Naive B cell (primary cell): ENCODE measurements at regions not wholly inside any gene's neighbourhood (a gene's known extent, or its start where the extent isn't known, plus 50 kb on each side); places are given as distances from the start of the nearest gene placed in this dataset.
"Not testable (repeated sequence)": the region's sequence is repeated elsewhere in the genome, so short reads cannot be mapped to it uniquely, and the experiment has no call there.

Experiments used
- ATAC-seq, 2 donors: fragments of 150-1000 bp; cut with Tn5 transposase; 2 replicates each; pipeline ENCODE4 v1.10.0; 2021; ENCODE audit warnings: low read depth in 2 of 2, mild to moderate bottlenecking in 2 of 2, moderate library complexity in 2 of 2
- DNase-seq: peaks from one replicate; pipeline ENCODE4 v3.0.0; 2022
- H3K27ac Mint-ChIP-seq, 6 donors: one replicate each; pipeline ENCODE4 v1.8.0; 2020 to 2022; ENCODE audit warnings: mild to moderate bottlenecking in 6 of 6, mixed read lengths in 6 of 6, moderate library complexity in 5 of 6, inconsistent platforms in 2 of 6
- H3K27me3 Mint-ChIP-seq, 3 donors: one replicate each; pipeline ENCODE4 v1.8.0; 2021 to 2022; ENCODE audit warnings: mixed read lengths in 3 of 3, mild to moderate bottlenecking in 1 of 3
- H3K36me3 Mint-ChIP-seq, 2 donors: one replicate each; pipeline ENCODE4 v1.8.0; 2020 to 2022; ENCODE audit warnings: mixed read lengths in 2 of 2, inconsistent platforms in 1 of 2, mild to moderate bottlenecking in 1 of 2
- H3K4me1 Mint-ChIP-seq, 3 donors: one replicate each; pipeline ENCODE4 v1.8.0; 2020 to 2022; ENCODE audit warnings: mixed read lengths in 3 of 3, inconsistent platforms in 1 of 3, mild to moderate bottlenecking in 1 of 3, moderate library complexity in 1 of 3
- H3K4me3 Mint-ChIP-seq, 8 donors: one replicate each; pipeline ENCODE4 v1.8.0; 2020 to 2022; ENCODE audit warnings: mild to moderate bottlenecking in 8 of 8, mixed read lengths in 8 of 8, moderate library complexity in 8 of 8, inconsistent platforms in 2 of 8
- H3K9me3 Mint-ChIP-seq, 7 donors: one replicate each; pipeline ENCODE4 v1.8.0; 2020 to 2022; ENCODE audit warnings: mixed read lengths in 7 of 7, mild to moderate bottlenecking in 5 of 7, inconsistent platforms in 2 of 7, moderate library complexity in 1 of 7

DNA sequence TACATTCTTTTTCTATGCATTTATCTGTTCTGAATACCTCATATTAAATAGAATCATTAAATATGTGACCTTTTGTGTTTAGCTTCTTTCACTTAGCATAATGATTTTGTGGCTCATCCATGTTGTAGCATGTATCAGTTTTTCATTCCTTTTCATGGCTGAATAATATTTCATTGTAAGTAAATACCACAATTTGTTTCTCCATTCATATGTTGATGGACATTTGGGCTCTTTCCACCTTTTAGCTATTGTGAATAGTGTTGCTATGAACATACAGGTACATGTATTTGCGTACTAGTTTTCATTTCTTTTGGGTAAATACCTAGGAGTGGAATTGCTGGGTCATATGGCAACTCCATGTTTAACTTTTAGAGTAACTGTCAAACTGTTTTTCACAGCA, 85.1 kb downstream of the GNL3L start:
- Mint-ChIP-seq H3K4me3 (no peak overlapping the region), H3K9me3 (peaks cover 11 to 46% (median 31%) of the 10 kb centered on the region in 7 donors), H3K36me3 (peaks cover 0 to 34% of the 10 kb centered on the region in 2 donors)

DNA sequence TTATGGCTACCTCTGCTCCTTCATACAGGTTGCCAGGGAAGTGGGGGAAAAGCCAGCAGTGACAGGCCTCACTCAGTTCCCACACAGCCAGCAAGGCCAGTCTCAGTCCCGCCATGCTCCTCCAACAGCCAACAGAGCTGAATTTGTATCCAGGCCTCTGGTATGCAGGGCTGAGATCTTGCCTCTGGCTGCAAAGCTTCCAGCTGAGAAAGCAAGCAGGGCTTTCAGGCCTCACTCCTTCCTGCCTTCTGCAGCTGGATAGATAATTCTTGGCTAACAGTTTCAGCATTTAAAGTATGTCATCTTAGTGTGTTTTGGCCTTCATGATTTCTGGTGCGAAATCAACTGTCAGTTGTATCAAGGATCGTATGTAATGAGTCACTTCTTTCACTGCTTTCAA, 103.6 kb downstream of the GNL3L start:
- Mint-ChIP-seq H3K4me1 (no peaks in the 10 kb centered on the region), H3K27ac (no peak overlapping the region), H3K9me3 (peaks cover 14 to 54% (median 29%) of the 10 kb centered on the region in 7 donors), H3K36me3 (peaks cover 4 to 37% of the 10 kb centered on the region in 2 donors), H3K4me3 (no peak overlapping the region), H3K27me3 (no peaks in the 10 kb centered on the region)
- DNase-seq: no peak
- ATAC-seq: no peak

More for the DNA sequence above, 85.1 kb downstream of the GNL3L start:
- Mint-ChIP-seq H3K4me1 (no peaks in the 10 kb centered on the region), H3K27me3 (no peaks in the 10 kb centered on the region), H3K27ac (no peak overlapping the region)
- no peak for ATAC-seq
- no peak for DNase-seq

DNA sequence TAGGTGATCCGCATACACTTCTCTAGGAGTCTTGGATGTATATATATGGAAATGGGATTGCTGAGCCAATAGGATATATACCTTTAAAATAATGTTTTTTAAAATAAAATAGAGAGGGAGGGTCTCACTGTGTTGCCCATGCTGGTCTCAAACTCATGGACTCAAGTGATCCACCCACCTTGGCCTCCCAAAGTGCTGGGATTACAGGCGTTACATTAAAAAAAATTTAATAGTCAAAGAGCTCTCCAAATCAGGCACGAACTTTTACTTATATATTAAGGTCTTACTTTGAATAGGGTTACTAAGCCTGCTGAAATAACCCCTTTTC, 109.0 kb downstream of the GNL3L start:
- DNase-seq (no peak), ATAC-seq (no peak)
- H3K9me3 Mint-ChIP-seq: peaks cover 3 to 13% (median 7%) of the 10 kb centered on the region in 7 donors
- H3K4me1 Mint-ChIP-seq: peaks cover 8 to 12% (median 11%) of the 10 kb centered on the region in 3 donors
- peaks cover 4 to 19% of the 10 kb centered on the region in 2 donors for H3K36me3 Mint-ChIP-seq
- peak overlapping the region; percentile 90 to 99 (median 96) for H3K4me3 Mint-ChIP-seq
- H3K27me3 Mint-ChIP-seq: no peaks in the 10 kb centered on the region
- H3K27ac Mint-ChIP-seq: peak overlapping the region; percentile 98 to 100 (median 100)

DNA sequence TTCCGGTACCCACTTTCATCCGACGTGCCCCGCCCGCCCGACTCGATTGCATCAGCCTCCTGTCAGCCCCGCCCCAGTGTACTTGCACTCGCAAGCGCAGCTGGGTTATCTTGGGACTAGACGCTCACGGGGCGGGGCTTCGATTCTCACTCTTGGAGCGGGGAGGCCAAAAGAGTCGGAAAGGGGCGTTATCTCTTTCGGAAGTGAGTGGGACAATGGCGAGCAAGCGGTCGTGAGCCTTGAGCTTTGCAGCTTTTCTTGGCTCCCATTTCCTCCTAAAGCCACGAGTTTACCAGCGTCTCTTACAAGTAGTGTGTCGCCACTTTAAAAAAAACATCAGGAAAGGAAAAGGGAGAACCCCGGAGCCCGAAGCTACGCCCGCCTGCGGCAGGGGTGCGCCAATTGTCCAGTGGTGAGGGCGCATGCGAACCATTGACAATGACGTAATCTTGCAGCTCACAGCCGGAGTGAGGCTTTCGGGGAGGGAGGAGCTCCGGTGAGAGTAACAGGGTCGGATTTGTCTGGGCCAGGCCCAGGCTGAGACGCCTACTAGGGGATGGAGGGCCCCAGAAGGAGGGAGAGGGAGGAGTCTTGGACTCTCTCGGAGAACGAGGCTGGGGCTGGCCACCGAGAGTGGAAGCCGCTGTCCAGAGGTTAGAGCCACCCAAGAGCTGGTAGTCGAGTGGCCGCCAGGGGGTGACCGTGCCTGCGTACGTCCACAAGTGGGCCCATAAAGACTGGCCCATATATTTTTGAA, 109.5 kb downstream of the GNL3L start:
- H3K4me1 Mint-ChIP-seq: peaks cover 8 to 12% (median 11%) of the 10 kb centered on the region in 3 donors
- H3K9me3 Mint-ChIP-seq: peaks cover 3 to 13% (median 7%) of the 10 kb centered on the region in 7 donors
- peak overlapping the region; percentile 90 to 99 (median 96) for H3K4me3 Mint-ChIP-seq
- no peaks in the 10 kb centered on the region for H3K27me3 Mint-ChIP-seq
- peak; percentile 88 for DNase-seq
- ATAC-seq: peak; percentile 84 to 86
- peaks cover 4 to 19% of the 10 kb centered on the region in 2 donors for H3K36me3 Mint-ChIP-seq
- peak overlapping the region; percentile 98 to 100 (median 100) for H3K27ac Mint-ChIP-seq

DNA sequence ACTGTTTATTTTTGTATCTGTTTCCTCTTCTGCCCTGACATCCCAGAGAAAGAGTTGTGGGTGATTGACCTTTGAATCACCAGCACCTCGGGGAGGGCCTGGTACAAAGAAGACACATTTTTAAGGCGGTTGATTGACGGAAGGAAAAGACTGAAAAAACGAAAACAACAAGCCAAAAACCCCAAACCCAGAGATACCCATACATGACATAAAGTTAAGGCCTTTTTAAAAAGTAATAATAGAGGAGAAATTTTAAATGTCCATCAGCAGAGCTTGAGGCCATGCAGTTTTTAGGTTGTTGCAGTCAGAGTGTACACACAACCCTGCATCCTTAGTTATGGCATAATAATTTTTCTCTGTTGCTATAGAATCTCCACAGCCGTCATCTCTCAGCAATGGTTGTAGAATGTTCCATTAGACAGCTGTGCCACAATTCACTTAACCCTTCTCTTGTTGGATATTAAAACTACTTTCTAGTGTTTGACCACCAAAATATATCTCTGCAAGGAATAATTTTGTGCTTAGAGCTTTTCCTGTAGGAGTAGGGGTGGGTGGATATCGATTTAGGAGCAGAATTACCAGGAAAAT, 110.2 kb downstream of the GNL3L start:
- Mint-ChIP-seq H3K27me3 (no peaks in the 10 kb centered on the region), H3K4me1 (peaks cover 8 to 12% (median 11%) of the 10 kb centered on the region in 3 donors), H3K27ac (peak overlapping the region; percentile 98 to 100 (median 100)), H3K36me3 (peaks cover under 1 to 16% of the 10 kb centered on the region in 2 donors), H3K9me3 (peaks cover 0 to 9% (median 4%) of the 10 kb centered on the region in 7 donors), H3K4me3 (peak overlapping the region; percentile 90 to 99 (median 96))
- no peak for ATAC-seq
- no peak for DNase-seq

DNA sequence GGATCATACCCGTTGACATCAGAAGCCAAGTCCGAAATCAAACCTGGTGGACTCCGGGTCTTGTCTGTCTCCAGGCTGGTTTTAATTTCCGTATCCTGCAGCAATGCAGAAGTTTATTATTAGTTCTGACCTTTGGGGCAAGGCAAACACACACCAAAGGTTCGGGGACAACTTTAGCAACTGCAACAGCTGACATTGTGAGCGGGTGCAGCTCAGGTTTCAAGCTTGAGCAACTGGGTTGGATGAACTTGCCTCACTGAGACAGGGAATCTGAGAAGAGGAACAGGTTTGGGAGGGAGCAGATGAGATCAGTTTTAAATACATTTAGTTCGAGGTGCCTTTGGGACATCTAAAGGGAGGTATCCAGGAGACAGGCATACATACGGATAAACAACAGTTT, 110.7 kb downstream of the GNL3L start:
- Mint-ChIP-seq H3K27me3 (no peaks in the 10 kb centered on the region), H3K36me3 (peaks cover 0 to 10% of the 10 kb centered on the region in 2 donors), H3K4me3 (peak overlapping the region in 2 of 8 donors; percentile 45 to 59), H3K4me1 (peaks cover 8 to 12% (median 11%) of the 10 kb centered on the region in 3 donors), H3K27ac (peak overlapping the region in 2 of 6 donors; percentile 54 to 98), H3K9me3 (peaks cover 0 to 3% (median under 1%) of the 10 kb centered on the region in 7 donors)
- ATAC-seq: no peak
- DNase-seq: no peak

DNA sequence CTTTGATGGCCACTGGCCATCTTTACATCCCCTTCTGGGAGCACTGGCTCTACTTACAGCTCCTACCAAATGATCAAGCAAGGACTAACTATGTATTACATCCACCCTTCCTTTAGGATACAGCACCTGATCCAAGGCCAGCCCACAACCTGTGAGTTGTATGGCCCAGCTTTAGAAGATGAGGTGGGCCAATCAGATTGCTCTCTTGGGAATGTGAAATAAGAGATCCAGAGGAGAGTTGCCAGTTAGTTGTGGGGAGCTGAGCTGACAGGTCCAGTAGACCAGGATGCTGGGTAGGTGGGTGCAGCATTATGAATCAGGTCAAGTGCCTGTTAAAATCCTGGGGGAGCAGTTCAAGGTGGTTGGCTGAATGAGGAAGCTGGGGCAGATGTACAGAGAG, 111.5 kb downstream of the GNL3L start:
- Mint-ChIP-seq H3K36me3 (peaks cover 0 to 2% of the 10 kb centered on the region in 2 donors), H3K4me1 (peaks cover 8 to 12% (median 11%) of the 10 kb centered on the region in 3 donors), H3K27ac (peak overlapping the region in 1 of 6 donors; percentile 11), H3K27me3 (no peaks in the 10 kb centered on the region), H3K9me3 (peaks cover 0 to under 1% (median 0%) of the 10 kb centered on the region in 7 donors), H3K4me3 (peak overlapping the region in 2 of 8 donors; percentile 15 to 29)
- ATAC-seq (no peak), DNase-seq (no peak)

DNA sequence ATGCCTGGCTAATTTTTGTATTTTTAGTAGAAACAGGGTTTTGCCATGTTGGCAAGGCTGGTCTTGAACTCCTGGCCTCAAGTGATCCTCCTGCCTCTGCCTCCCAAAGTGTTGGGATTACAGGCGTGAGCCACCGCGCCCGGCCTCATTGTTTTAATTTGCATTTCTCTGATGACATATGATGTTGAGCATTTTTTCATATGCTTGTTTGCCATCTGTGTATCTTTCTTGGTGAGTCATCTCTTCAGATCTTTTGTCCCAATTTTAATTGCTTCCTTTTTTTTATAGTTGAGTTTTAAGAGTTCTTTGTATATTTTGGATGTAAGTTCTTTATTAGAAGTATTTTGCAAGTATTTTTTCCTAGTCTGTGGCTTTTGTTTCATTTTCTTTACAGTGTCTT, 117.6 kb downstream of the GNL3L start:
- not testable (repeated sequence) for DNase-seq, H3K27ac Mint-ChIP-seq, ATAC-seq, H3K4me1 Mint-ChIP-seq, H3K4me3 Mint-ChIP-seq
- peaks cover 0 to 16% of the 10 kb centered on the region in 2 donors for H3K36me3 Mint-ChIP-seq
- H3K9me3 Mint-ChIP-seq: peaks cover 5 to 18% (median 10%) of the 10 kb centered on the region in 7 donors
- H3K27me3 Mint-ChIP-seq: peaks cover 0 to 14% (median 0%) of the 10 kb centered on the region in 3 donors

DNA sequence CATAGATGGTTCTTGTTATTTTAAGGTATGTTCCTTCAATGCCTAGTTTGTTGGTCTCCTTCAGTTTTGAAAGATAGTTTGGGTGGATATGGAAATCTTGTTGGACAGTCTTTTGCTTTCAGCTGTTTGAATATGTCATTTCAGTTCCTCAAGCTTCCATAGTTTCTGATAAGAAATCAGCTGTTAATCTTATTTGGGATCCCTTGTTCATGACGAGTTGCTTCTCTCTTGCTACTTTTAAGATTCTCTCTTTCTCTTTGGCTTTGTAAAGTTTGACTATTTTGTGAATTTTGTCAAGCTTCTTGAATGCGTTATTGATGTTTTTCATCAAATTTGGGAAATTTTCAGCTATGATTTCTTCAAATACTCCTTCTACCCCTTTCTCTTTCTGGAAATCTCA, 129.5 kb downstream of the GNL3L start:
- DNase-seq (no peak), ATAC-seq (no peak)
- Mint-ChIP-seq H3K27ac (no peak overlapping the region), H3K27me3 (no peaks in the 10 kb centered on the region), H3K4me3 (no peak overlapping the region), H3K36me3 (peaks cover 5 to 16% of the 10 kb centered on the region in 2 donors), H3K9me3 (peaks cover 6 to 43% (median 25%) of the 10 kb centered on the region in 7 donors), H3K4me1 (no peaks in the 10 kb centered on the region)

DNA sequence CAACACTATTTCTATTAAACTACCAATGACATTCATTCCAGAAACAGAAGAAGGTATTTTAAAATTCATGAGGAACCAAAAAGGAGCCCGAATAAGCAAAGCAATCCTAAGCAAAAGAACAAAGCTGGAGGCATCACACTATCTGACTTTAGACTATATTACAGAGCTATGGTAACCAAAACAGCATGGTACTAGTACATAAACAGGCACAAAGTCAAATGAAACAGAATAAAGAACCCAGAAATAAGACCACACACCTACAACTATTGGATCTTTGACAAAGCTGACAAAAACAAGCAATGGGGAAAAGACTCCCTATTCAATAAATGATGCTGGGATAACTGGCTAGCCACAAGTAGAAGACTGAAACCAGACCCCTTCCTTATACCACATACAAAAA, 122.3 kb downstream of the ITIH6 start:
- DNase-seq (no peak), ATAC-seq (no peak)
- H3K4me1 Mint-ChIP-seq: no peaks in the 10 kb centered on the region
- H3K27me3 Mint-ChIP-seq: peaks cover 3 to 9% (median 9%) of the 10 kb centered on the region in 3 donors
- H3K9me3 Mint-ChIP-seq: peaks cover 11 to 56% (median 37%) of the 10 kb centered on the region in 7 donors
- H3K27ac Mint-ChIP-seq: no peak overlapping the region
- no peak overlapping the region for H3K4me3 Mint-ChIP-seq
- peaks cover 7 to 13% of the 10 kb centered on the region in 2 donors for H3K36me3 Mint-ChIP-seq

DNA sequence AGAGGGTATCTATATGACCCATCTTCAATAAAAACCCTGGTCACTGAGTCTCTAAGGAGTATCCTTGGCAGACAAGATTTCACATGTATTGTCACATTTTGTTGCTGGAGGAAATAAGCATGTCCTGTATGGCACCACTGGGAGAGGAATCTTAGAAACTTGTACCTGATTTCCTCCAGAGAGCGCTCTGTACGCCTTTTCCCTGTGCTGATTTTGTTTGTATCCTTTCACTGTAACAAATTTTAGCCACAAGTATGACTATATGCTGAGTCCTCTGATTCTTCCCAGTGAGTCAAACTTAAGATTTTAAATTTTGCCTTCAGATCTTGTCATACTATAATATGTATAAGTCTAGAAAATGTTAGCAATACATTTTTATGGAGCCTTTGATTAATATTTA, 102.8 kb downstream of the ITIH6 start:
- Mint-ChIP-seq H3K4me3 (no peak overlapping the region), H3K36me3 (peaks cover 0 to 4% of the 10 kb centered on the region in 2 donors), H3K4me1 (peaks cover 10 to 17% (median 14%) of the 10 kb centered on the region in 3 donors), H3K27me3 (peaks cover 3 to 20% (median 17%) of the 10 kb centered on the region in 3 donors), H3K27ac (peak overlapping the region in 2 of 6 donors; percentile 12 to 85), H3K9me3 (peaks cover 2 to 12% (median 5%) of the 10 kb centered on the region in 7 donors)
- no peak for DNase-seq
- ATAC-seq: no peak

DNA sequence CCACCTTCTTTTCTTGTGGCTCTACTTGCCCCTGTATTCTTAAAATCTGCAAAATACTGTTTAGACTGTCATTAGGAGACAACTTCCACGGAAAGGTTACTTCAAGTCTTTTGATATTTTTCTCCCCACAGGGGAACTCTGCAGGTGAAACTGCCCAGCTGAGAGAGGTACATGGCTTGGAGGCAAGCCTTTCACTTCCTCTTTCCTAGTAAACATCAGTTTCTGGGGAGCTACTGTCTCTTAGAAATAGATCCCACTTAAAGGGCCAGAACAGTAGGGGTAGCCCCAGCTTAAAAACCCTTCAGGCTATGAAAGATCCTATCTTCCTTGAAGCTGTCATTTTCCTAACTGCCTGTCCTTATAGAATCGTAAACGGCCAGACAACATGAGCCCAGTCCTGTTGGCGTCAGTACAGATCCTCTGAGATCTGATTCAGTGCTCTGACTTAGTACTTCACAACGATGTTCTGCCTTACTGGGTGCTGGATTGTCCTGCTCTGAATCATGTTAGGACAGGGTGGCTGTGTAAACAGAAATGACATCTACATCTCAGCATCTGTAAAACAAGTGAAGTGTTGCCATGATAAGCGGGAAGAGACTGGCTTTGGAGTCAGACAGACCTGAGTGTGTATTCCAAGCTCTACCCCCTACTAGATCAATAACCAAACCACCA, 102.1 kb downstream of the ITIH6 start:
- peak overlapping the region; percentile 39 to 85 (median 54) for H3K27ac Mint-ChIP-seq
- DNase-seq: peak; percentile 30
- peak; percentile 97 to 98 for ATAC-seq

More for the DNA sequence above, 102.1 kb downstream of the ITIH6 start:
- Mint-ChIP-seq H3K4me3 (peak overlapping the region in 2 of 8 donors; percentile 49 to 73), H3K9me3 (peaks cover 0 to 5% (median 2%) of the 10 kb centered on the region in 7 donors), H3K36me3 (no peaks in the 10 kb centered on the region), H3K4me1 (peaks cover 10 to 17% (median 14%) of the 10 kb centered on the region in 3 donors), H3K27me3 (peaks cover 0 to 20% (median 15%) of the 10 kb centered on the region in 3 donors)
